Stimulated activated CD8-positive, alpha-beta memory T cell treated with anti-CD3 and anti-CD28 coated beads, Interleukin-15, amount 100 ng/mL, for 1 hour (primary cell): ENCODE measurements at regions not wholly inside any gene's neighbourhood (a gene's known extent, or its start where the extent isn't known, plus 50 kb on each side); places are given as distances from the start of the nearest gene placed in this dataset.

ENCODE experiments used
- DNase-seq: peaks from one replicate; pipeline ENCODE4 v3.0.0-alpha.2; 2020; ENCODE audit warnings: low read depth

GRCh38 chr2:59920307-59920706, 633.1 kb downstream of the BCL11A start:
- no peak for DNase-seq

- no peak for DNase-seq
Observed at GRCh38 chr2:59919579-59919978, 633.9 kb downstream of the BCL11A start.

GRCh38 chr2:59912042-59912441, 641.4 kb downstream of the BCL11A start:
- no peak for DNase-seq

GRCh38 chr2:59910166-59910565, 643.3 kb downstream of the BCL11A start:
- no peak for DNase-seq

- no peak for DNase-seq
Observed at GRCh38 chr2:59909147-59909546, 644.3 kb downstream of the BCL11A start.

- no peak for DNase-seq
Observed at GRCh38 chr2:59905731-59906130, 647.7 kb downstream of the BCL11A start.

GRCh38 chr2:59903994-59904544, 649.4 kb downstream of the BCL11A start:
- DNase-seq: no peak

GRCh38 chr2:59900728-59901452, 652.6 kb downstream of the BCL11A start:
- DNase-seq: no peak

GRCh38 chr2:59899692-59900091, 653.8 kb downstream of the BCL11A start:
- DNase-seq: no peak

- DNase-seq: no peak
Observed at GRCh38 chr2:59896499-59897245, 656.8 kb downstream of the BCL11A start.

GRCh38 chr2:59893612-59894011, 659.8 kb downstream of the BCL11A start:
- DNase-seq: no peak

- no peak for DNase-seq
Observed at GRCh38 chr2:59892398-59892797, 661.1 kb downstream of the BCL11A start.

GRCh38 chr2:59889305-59889704, 664.1 kb downstream of the BCL11A start:
- DNase-seq: no peak

GRCh38 chr2:59888706-59889105, 664.7 kb downstream of the BCL11A start:
- DNase-seq: no peak

GRCh38 chr2:59888015-59888414, 665.4 kb downstream of the BCL11A start:
- DNase-seq: peak; percentile 9

- DNase-seq: no peak
Observed at GRCh38 chr2:59887366-59887765, 666.1 kb downstream of the BCL11A start.

- DNase-seq: no peak
Observed at GRCh38 chr2:59886759-59887158, 666.7 kb downstream of the BCL11A start.

GRCh38 chr2:59885541-59885940, 667.9 kb downstream of the BCL11A start:
- no peak for DNase-seq

- DNase-seq: no peak
Observed at GRCh38 chr2:59884166-59884565, 669.3 kb downstream of the BCL11A start.

- DNase-seq: no peak
Observed at GRCh38 chr2:59882822-59883221, 670.6 kb downstream of the BCL11A start.

- DNase-seq: no peak
Observed at GRCh38 chr2:59882279-59882678, 671.2 kb downstream of the BCL11A start.

GRCh38 chr2:59881218-59881617, 672.2 kb downstream of the BCL11A start:
- DNase-seq: no peak

- no peak for DNase-seq
Observed at GRCh38 chr2:59879700-59880131, 673.7 kb downstream of the BCL11A start.
